ENCODE measurements at regions not wholly inside any gene's neighbourhood (a gene's known extent, or its start where the extent isn't known, plus 50 kb on each side); places are given as distances from the start of the nearest gene placed in this dataset.

DNA sequence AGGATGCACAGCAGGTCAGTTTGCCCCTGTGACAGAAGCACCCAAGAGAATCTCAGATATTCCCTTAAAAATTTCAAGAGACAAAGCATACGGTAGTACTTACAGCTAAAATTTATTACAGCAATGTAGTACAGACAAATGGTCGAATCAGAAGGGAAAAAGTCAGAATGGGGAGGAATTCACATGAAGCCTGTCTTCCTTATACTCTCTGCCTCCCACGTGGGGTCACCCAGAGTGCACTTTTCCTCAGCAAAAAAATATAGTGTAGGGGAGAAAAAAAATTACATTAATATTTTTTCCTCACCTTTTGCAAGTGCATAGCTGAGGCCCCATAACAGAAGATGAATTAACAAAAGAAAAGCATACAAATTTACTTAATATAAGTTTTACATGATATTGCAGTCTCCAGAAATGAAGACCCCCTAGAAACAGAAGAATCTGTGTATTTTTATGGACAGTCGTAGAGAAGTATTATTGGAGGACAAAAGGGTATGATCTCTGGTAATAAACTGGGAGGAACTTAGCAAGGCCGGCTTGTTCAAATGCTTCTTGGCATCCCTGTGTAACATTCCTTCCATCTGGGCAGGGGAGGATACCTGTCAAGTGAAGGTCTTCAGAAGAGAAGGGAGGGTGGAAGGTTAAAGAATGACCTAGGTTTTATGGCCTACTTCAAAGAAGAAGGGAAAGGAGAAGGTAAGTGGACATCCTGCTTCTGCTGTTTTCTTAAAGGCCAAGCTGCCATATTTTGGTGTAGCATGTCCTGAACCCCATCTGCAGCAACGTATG lies 270.6 kb upstream of the MAGI2 start:
- Mint-ChIP-seq H3K9me3 (peaks cover 0 to 9% of the 10 kb centered on the region in 2 donors), H3K27ac (no peak overlapping the region), H3K36me3 (ENCODE audit: insufficient read depth) (no peaks in the 10 kb centered on the region), H3K4me1 (ENCODE audit: low read depth in 2 of 2) (no peaks in the 10 kb centered on the region), H3K4me3 (no peak overlapping the region), H3K27me3 (no peaks in the 10 kb centered on the region)
- no peak for DNase-seq
- ATAC-seq (replicated peaks): no peak

DNA sequence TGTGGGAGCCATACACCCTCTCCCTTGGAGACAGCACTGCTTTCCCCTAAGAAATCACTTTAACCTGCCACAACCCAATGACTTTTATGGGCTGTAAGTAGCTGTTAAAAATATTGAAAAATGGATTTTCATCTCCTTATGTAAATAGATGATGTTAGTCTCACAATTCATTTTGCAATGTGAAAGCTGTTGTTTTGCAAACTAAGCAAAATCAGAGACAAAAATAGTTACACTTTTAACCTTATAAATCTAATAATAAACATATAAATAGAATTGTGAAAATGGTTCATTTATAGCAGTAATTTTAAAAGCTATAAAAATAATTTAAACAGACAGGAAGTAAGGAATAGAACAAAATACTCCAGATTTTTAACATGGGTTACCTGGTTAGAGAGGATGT lies 268.8 kb upstream of the MAGI2 start:
- Mint-ChIP-seq H3K27me3 (no peaks in the 10 kb centered on the region), H3K9me3 (peaks cover 0 to 9% of the 10 kb centered on the region in 2 donors), H3K4me1 (ENCODE audit: low read depth in 2 of 2) (no peaks in the 10 kb centered on the region), H3K27ac (no peak overlapping the region), H3K4me3 (no peak overlapping the region), H3K36me3 (ENCODE audit: insufficient read depth) (no peaks in the 10 kb centered on the region)
- ATAC-seq (replicated peaks) (no peak), DNase-seq (no peak)

DNA sequence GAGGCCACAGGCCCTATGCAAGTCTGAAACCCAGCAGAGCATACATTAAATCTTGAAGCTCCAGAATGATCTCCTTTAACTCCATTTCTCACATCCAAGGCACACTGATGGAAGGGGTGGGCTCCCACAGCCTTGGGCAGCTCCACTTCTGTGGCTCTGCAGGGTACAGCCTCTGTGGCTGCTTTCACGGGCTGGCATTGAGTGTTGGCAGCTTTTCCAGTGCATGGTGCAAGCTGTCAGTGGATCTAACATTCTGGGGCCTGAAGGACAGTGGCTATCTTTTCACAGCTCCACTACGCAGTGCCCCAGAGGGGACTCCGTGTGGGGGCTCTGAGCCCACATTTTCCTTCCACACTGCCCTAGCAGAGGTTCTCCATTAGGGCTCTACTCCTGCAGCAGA lies 265.7 kb upstream of the MAGI2 start:
- H3K4me1 Mint-ChIP-seq (ENCODE audit: low read depth in 2 of 2): no peaks in the 10 kb centered on the region
- no peaks in the 10 kb centered on the region for H3K27me3 Mint-ChIP-seq
- H3K27ac Mint-ChIP-seq: no peak overlapping the region
- H3K36me3 Mint-ChIP-seq (ENCODE audit: insufficient read depth): no peaks in the 10 kb centered on the region
- H3K9me3 Mint-ChIP-seq: peaks cover 0 to 9% of the 10 kb centered on the region in 2 donors
- ATAC-seq (replicated peaks) (no peak), DNase-seq (no peak)
- no peak overlapping the region for H3K4me3 Mint-ChIP-seq

DNA sequence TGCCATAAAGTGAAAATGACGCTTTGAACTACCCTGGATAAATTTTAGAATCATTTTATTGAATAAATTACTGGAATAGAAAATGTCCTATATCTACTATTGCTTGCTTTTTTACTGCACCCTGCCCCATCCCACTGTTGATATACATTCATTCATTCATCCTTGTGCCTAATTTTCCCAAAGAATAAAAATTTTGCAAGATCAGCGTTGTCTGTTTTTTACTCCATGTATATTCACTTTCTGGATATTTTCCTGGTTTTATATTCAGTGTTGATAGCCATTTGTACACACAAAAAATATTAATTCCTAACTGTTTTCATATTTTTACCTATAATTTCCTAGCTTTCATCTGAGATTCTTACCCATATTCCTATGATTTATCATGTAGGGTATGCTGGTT lies 262.9 kb upstream of the MAGI2 start:
- no peaks in the 10 kb centered on the region for H3K4me1 Mint-ChIP-seq (ENCODE audit: low read depth in 2 of 2)
- ATAC-seq (replicated peaks): no peak

DNA sequence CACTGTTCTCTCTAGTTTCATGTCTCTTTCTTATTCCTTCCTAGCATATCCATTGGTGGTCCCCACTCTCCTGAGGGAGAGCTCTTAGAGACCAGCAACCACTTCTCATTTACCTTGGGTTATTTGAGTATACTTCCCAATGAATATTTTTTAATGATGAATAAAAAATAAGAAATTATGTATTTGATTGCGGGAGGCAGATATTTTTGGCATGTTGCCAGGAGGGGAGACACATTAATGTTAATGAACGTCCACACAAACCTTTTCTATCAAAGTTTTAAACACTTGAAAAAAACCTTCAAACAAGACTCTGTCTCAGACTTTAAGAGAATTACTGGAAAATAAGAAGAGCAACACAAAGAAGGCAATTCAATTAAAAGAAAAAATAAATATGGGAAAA lies 260.6 kb upstream of the MAGI2 start:
- ATAC-seq (replicated peaks) (no peak), DNase-seq (no peak)
- Mint-ChIP-seq H3K4me1 (ENCODE audit: low read depth in 2 of 2) (no peaks in the 10 kb centered on the region), H3K4me3 (no peak overlapping the region), H3K27ac (no peak overlapping the region), H3K9me3 (peaks cover 0 to 2% of the 10 kb centered on the region in 2 donors), H3K27me3 (no peaks in the 10 kb centered on the region), H3K36me3 (ENCODE audit: insufficient read depth) (no peaks in the 10 kb centered on the region)

More for the DNA sequence above, 262.9 kb upstream of the MAGI2 start:
- Mint-ChIP-seq H3K4me3 (no peak overlapping the region), H3K9me3 (peaks cover 0 to 9% of the 10 kb centered on the region in 2 donors), H3K36me3 (ENCODE audit: insufficient read depth) (no peaks in the 10 kb centered on the region), H3K27ac (no peak overlapping the region), H3K27me3 (no peaks in the 10 kb centered on the region)
- DNase-seq: no peak

DNA sequence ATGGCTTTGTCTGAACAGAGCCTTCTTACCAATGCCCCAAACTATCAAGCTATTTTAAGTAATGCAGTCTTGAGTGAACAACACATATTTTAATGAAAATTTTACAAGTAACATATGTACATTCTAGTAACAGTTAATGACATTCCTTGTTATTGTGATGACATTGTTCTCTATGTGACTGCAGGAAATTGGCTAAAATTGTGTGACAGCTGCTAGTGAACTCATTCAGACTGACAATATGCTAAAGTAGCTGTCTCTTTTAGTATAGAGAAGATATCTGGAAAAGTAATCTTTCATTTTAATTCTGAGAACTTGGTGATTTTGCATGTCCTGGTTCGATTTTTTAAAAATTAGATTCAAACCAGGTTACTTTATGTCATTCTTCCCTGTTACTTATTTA lies 259.8 kb upstream of the MAGI2 start:
- DNase-seq (no peak), ATAC-seq (replicated peaks) (no peak)
- Mint-ChIP-seq H3K27ac (no peak overlapping the region), H3K27me3 (no peaks in the 10 kb centered on the region), H3K4me1 (ENCODE audit: low read depth in 2 of 2) (no peaks in the 10 kb centered on the region), H3K9me3 (peaks cover 0 to 2% of the 10 kb centered on the region in 2 donors), H3K4me3 (no peak overlapping the region), H3K36me3 (ENCODE audit: insufficient read depth) (no peaks in the 10 kb centered on the region)

DNA sequence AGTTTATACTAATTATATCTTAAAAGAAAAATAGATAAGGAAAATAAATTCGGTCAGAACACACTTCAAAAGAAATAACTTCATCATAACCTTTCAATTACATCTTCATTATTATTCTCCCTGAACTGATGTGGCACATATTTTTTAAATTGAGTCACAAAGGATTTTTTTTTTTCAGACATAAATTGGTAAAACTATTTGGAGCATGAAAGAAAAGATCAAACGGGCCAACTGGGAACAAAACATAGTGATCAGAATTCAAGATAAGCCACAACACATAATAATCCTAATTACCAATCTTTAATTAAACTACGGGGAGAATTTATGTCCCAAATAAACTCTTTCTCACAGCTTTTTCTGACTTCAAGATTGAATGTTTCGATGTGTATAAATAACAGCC lies 258.2 kb upstream of the MAGI2 start:
- H3K4me3 Mint-ChIP-seq: no peak overlapping the region
- ATAC-seq (replicated peaks) (no peak), DNase-seq (no peak)
- no peak overlapping the region for H3K27ac Mint-ChIP-seq
- peaks cover 0 to 2% of the 10 kb centered on the region in 2 donors for H3K9me3 Mint-ChIP-seq
- no peaks in the 10 kb centered on the region for H3K36me3 Mint-ChIP-seq (ENCODE audit: insufficient read depth)
- no peaks in the 10 kb centered on the region for H3K4me1 Mint-ChIP-seq (ENCODE audit: low read depth in 2 of 2)
- H3K27me3 Mint-ChIP-seq: no peaks in the 10 kb centered on the region

DNA sequence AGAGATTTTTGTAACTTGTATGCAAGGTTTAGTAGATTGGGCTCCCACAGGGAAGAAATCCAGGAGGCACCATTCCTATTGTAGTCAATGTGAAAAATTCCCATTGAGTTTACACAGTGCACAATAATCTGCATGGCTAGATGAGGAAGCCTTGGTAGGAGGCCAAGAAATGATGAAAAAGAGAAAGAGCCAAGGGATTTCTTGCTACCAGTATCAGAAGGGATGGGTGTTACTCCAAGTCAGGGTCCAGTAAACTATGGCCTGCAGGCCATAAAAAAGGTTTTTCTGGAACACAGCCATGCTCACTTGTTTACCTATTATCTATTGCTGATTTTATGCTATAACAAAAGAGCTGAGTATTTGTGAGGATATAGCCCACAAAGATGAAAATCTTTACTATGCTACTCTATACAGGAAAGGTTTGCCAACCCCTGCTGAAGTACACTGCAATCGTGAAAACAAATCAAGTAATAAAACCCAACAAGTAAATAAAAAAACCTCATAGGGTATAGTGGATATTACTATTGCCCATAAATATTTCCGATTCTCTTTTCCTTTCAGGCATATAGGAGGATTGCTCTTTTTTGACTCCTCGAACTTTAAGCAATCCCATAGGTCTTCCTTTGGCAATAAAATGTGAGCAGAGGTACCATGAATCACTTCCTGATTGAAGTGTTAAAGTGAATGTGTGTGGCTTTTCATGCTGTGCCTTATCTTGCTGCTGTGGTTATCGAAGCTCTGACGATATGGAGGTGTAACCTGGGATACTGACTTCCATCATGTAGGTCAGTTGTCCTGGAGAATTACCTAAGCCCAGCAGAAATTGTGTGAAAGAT lies 256.3 kb upstream of the MAGI2 start:
- ATAC-seq (replicated peaks) (no peak), DNase-seq (no peak)
- Mint-ChIP-seq H3K4me1 (ENCODE audit: low read depth in 2 of 2) (no peaks in the 10 kb centered on the region), H3K4me3 (no peak overlapping the region), H3K27me3 (no peaks in the 10 kb centered on the region), H3K9me3 (peaks cover 0 to 4% of the 10 kb centered on the region in 2 donors), H3K36me3 (ENCODE audit: insufficient read depth) (no peaks in the 10 kb centered on the region), H3K27ac (no peak overlapping the region)

DNA sequence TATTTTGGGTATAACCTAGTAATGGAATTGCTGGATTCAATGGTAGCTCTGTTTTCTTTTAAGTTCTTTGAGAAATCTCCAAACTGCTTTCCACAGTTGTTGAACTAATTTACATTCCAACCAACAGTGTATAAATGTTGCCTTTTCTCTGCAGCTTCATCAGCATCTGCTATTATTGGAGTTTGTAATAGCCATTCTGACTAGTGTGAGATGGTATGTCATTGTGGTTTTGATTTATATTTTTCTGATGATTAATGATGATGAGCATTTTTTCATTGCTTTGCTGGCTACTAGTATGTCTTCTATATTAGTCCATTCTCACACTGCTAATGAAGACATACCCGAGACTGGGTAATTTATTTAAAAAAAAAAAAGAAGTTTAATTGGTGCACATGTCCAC lies 248.6 kb upstream of the MAGI2 start:
- H3K9me3 Mint-ChIP-seq: peaks cover 4 to 7% of the 10 kb centered on the region in 2 donors
- no peaks in the 10 kb centered on the region for H3K27me3 Mint-ChIP-seq
- H3K27ac Mint-ChIP-seq: no peak overlapping the region
- DNase-seq (no peak), ATAC-seq (replicated peaks) (no peak)
- H3K4me3 Mint-ChIP-seq: no peak overlapping the region
- no peaks in the 10 kb centered on the region for H3K4me1 Mint-ChIP-seq (ENCODE audit: low read depth in 2 of 2)
- H3K36me3 Mint-ChIP-seq (ENCODE audit: insufficient read depth): no peaks in the 10 kb centered on the region

DNA sequence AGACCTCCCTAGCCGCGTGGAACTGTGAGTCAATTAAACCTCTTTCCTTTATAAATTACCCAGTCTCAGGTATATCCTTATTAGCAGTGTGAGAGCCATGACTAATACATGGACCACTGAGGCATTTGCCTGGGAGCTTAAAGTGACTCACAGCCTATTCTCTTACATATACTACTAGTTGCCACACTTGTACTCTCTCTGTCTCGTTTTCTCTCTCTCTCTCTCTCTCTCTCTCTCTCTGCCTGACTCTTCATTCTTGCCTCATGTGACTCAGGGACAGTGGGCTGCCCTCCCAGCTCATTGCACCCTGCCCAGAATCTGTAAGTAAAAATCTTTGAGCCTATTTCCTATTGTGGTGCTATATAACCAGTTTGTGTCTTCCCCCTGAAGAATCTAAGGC lies 238.5 kb upstream of the MAGI2 start:
- Mint-ChIP-seq H3K4me3 (no peak overlapping the region), H3K4me1 (ENCODE audit: low read depth in 2 of 2) (no peaks in the 10 kb centered on the region), H3K27me3 (no peaks in the 10 kb centered on the region), H3K36me3 (ENCODE audit: insufficient read depth) (peaks cover 4% of the 10 kb centered on the region), H3K27ac (no peak overlapping the region), H3K9me3 (peaks cover 8 to 10% of the 10 kb centered on the region in 2 donors)
- no peak for DNase-seq
- no peak for ATAC-seq (replicated peaks)

DNA sequence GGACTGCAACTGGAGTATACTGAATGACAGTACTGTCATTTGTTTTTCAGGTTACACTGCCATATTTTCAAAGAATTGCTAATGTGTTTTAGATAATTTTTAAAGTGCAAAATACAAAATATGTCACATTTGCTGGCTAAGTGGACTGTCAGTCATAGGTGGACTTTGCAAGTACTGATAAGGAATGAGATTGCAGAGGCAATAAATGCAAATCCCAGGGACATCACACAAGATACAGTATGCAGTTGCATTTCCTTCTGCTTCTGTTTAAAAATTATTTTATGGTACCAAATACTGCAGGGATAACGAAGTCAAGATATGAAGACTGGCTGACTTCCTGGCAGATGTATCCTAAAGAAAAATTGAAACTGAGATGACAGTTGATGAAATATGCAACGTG lies 237.6 kb upstream of the MAGI2 start:
- ATAC-seq (replicated peaks) (no peak), DNase-seq (no peak)
- Mint-ChIP-seq H3K27me3 (no peaks in the 10 kb centered on the region), H3K27ac (no peak overlapping the region), H3K4me3 (no peak overlapping the region), H3K36me3 (ENCODE audit: insufficient read depth) (no peaks in the 10 kb centered on the region), H3K4me1 (ENCODE audit: low read depth in 2 of 2) (no peaks in the 10 kb centered on the region), H3K9me3 (peaks cover 10% of the 10 kb centered on the region in 2 donors)

DNA sequence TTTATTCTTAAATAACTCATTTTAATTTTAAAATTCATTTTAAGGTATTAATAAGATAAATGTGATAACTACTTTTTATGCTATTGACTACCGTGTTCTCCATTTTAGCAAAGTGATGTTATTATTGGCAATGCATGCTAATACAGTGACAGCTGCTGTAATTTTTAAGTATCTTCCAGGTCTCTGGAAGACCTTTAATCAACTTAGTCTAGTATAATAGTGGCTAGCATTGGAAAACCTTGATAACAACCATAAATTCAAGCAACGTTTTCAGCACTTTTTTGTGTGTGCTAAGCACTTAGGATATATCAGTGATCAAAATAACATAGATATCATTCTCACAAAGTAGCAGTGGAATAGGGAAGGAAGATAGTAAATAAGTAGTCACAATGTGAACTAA lies 230.9 kb upstream of the MAGI2 start:
- no peaks in the 10 kb centered on the region for H3K27me3 Mint-ChIP-seq
- H3K4me1 Mint-ChIP-seq (ENCODE audit: low read depth in 2 of 2): no peaks in the 10 kb centered on the region
- H3K9me3 Mint-ChIP-seq: peaks cover 6 to 18% of the 10 kb centered on the region in 2 donors
- DNase-seq: no peak
- no peaks in the 10 kb centered on the region for H3K36me3 Mint-ChIP-seq (ENCODE audit: insufficient read depth)
- H3K27ac Mint-ChIP-seq: no peak overlapping the region
- no peak for ATAC-seq (replicated peaks)
- no peak overlapping the region for H3K4me3 Mint-ChIP-seq

DNA sequence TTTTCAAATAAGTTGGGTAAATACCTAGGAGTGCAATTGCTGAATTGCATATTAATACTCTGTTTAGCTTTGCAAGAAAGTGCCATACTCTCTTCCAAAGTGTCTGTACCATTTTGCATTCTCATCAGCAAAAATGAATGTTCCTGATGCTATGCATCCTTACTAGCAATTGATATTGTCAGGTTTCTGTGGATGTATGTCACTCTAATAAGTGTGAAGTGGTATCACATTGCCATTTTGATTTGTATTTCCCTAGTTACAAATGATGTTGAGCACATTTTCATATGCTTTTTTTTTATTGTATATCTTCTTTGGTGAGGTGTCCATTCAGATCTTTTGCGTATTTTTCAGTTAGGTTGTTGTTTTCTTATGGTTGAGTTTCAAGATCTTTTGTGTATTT lies 230.4 kb upstream of the MAGI2 start:
- DNase-seq (no peak), ATAC-seq (replicated peaks) (no peak)
- Mint-ChIP-seq H3K27ac (no peak overlapping the region), H3K4me3 (no peak overlapping the region), H3K36me3 (ENCODE audit: insufficient read depth) (no peaks in the 10 kb centered on the region), H3K27me3 (no peaks in the 10 kb centered on the region), H3K4me1 (ENCODE audit: low read depth in 2 of 2) (no peaks in the 10 kb centered on the region), H3K9me3 (peaks cover 6 to 18% of the 10 kb centered on the region in 2 donors)

Measured in effector memory CD8-positive, alpha-beta T cell (primary cell).